ENCODE measurements at regions not wholly inside any gene's neighbourhood (a gene's known extent, or its start where the extent isn't known, plus 50 kb on each side); places are given as distances from the start of the nearest gene placed in this dataset.

GRCh38 chr14:71242237-71242748 is 335.0 kb downstream of the PCNX1 start:
- DNase-seq (ENCODE audit: low read depth): peak; percentile 77
- Histone ChIP-seq H3K4me3 (ENCODE audit: low read depth, low read length) (no peak overlapping the region), H3K27me3 (ENCODE audit: control insufficient read depth, insufficient read depth, low read length) (no peaks in the 10 kb centered on the region), H3K36me3 (ENCODE audit: control insufficient read depth, insufficient read depth, low read length) (no peaks in the 10 kb centered on the region)
- POLR2A ChIA-PET: interaction anchor here (0.5 kb wide), 1 partner anchor 76 kb away, joined by 3 read pairs; no protein-coding TSS in a partner anchor
- CTCF ChIA-PET: interaction anchor here (1.2 to 1.4 kb wide), 2 partner anchors 14 to 613 kb away, joined by 3 to 4 read pairs; no protein-coding TSS in a partner anchor
- TF ChIP-seq CTCF (IDR thresholded peaks at IDR 0.05; ENCODE audit: insufficient read depth, low read depth, low read length): no peak

- CTCF ChIA-PET: no interaction called here
- no peak for TF ChIP-seq CTCF (IDR thresholded peaks at IDR 0.05; ENCODE audit: insufficient read depth, low read depth, low read length)
- Histone ChIP-seq H3K27me3 (ENCODE audit: control insufficient read depth, insufficient read depth, low read length) (no peaks in the 10 kb centered on the region), H3K36me3 (ENCODE audit: control insufficient read depth, insufficient read depth, low read length) (no peaks in the 10 kb centered on the region), H3K4me3 (ENCODE audit: low read depth, low read length) (no peak overlapping the region)
- POLR2A ChIA-PET: no interaction called here
- DNase-seq (ENCODE audit: low read depth): peak; percentile 88
Measured at GRCh38 chr14:71243697-71244096, 336.4 kb downstream of the PCNX1 start.

- POLR2A ChIA-PET: no interaction called here
- DNase-seq (ENCODE audit: low read depth): no peak
- TF ChIP-seq CTCF (IDR thresholded peaks at IDR 0.05; ENCODE audit: insufficient read depth, low read depth, low read length): no peak
Measured at GRCh38 chr14:71244341-71244740, 337.1 kb downstream of the PCNX1 start.

GRCh38 chr14:71245659-71246361 is 338.6 kb downstream of the PCNX1 start:
- no peak for TF ChIP-seq CTCF (IDR thresholded peaks at IDR 0.05; ENCODE audit: insufficient read depth, low read depth, low read length)

More at GRCh38 chr14:71244341-71244740, 337.1 kb downstream of the PCNX1 start:
- Histone ChIP-seq H3K4me3 (ENCODE audit: low read depth, low read length) (no peak overlapping the region), H3K36me3 (ENCODE audit: control insufficient read depth, insufficient read depth, low read length) (no peaks in the 10 kb centered on the region), H3K27me3 (ENCODE audit: control insufficient read depth, insufficient read depth, low read length) (no peaks in the 10 kb centered on the region)
- CTCF ChIA-PET: no interaction called here

GRCh38 chr14:71246539-71246938 is 339.3 kb downstream of the PCNX1 start:
- Histone ChIP-seq H3K4me3 (ENCODE audit: low read depth, low read length) (no peak overlapping the region), H3K27me3 (ENCODE audit: control insufficient read depth, insufficient read depth, low read length) (no peaks in the 10 kb centered on the region), H3K36me3 (ENCODE audit: control insufficient read depth, insufficient read depth, low read length) (no peaks in the 10 kb centered on the region)
- no peak for TF ChIP-seq CTCF (IDR thresholded peaks at IDR 0.05; ENCODE audit: insufficient read depth, low read depth, low read length)
- ChIA-PET POLR2A (no interaction called here), CTCF (interaction anchor here (1.1 kb wide), 1 partner anchor 102 kb away, joined by 5 read pairs; no protein-coding TSS in a partner anchor)
- DNase-seq (ENCODE audit: low read depth): no peak

More at GRCh38 chr14:71245659-71246361, 338.6 kb downstream of the PCNX1 start:
- DNase-seq (ENCODE audit: low read depth): no peak
- ChIA-PET CTCF (no interaction called here), POLR2A (no interaction called here)
- no peak overlapping the region for H3K4me3 ChIP-seq (ENCODE audit: low read depth, low read length)
- no peaks in the 10 kb centered on the region for H3K36me3 ChIP-seq (ENCODE audit: control insufficient read depth, insufficient read depth, low read length)
- H3K27me3 ChIP-seq (ENCODE audit: control insufficient read depth, insufficient read depth, low read length): no peaks in the 10 kb centered on the region

All from BJ (cell line).